ENCODE measurements at regions not wholly inside any gene's neighbourhood (a gene's known extent, or its start where the extent isn't known, plus 50 kb on each side); places are given as distances from the start of the nearest gene placed in this dataset.

GRCh38 chr1:56433056-56433577 is 146.2 kb downstream of the PLPP3 start:
- TF ChIP-seq EP300 (IDR thresholded peaks at IDR 0.05) (no peak), POLR2A (IDR thresholded peaks at IDR 0.05) (no peak)
- TF ChIP-seq, protein P1, sequence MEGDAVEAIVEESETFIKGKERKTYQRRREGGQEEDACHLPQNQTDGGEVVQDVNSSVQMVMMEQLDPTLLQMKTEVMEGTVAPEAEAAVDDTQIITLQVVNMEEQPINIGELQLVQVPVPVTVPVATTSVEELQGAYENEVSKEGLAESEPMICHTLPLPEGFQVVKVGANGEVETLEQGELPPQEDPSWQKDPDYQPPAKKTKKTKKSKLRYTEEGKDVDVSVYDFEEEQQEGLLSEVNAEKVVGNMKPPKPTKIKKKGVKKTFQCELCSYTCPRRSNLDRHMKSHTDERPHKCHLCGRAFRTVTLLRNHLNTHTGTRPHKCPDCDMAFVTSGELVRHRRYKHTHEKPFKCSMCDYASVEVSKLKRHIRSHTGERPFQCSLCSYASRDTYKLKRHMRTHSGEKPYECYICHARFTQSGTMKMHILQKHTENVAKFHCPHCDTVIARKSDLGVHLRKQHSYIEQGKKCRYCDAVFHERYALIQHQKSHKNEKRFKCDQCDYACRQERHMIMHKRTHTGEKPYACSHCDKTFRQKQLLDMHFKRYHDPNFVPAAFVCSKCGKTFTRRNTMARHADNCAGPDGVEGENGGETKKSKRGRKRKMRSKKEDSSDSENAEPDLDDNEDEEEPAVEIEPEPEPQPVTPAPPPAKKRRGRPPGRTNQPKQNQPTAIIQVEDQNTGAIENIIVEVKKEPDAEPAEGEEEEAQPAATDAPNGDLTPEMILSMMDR (IDR thresholded peaks at IDR 0.05) = no peak
- Histone ChIP-seq H3K4me1 (peaks cover 0 to 34% (median 6%) of the 10 kb centered on the region in 4 donors), H3K9me3 (no peaks in the 10 kb centered on the region), H3K27ac (peak overlapping the region in 1 of 4 donors; percentile 9), H3K36me3 (no peaks in the 10 kb centered on the region), H3K27me3 (no peaks in the 10 kb centered on the region), H3K4me3 (no peak overlapping the region)
- WGBS, 2 donors = 93 to 97% methylated on average over 4 of the region's 4 CpGs
- no peak for DNase-seq (ENCODE audit: low spot score in 2 of 2)

DNA sequence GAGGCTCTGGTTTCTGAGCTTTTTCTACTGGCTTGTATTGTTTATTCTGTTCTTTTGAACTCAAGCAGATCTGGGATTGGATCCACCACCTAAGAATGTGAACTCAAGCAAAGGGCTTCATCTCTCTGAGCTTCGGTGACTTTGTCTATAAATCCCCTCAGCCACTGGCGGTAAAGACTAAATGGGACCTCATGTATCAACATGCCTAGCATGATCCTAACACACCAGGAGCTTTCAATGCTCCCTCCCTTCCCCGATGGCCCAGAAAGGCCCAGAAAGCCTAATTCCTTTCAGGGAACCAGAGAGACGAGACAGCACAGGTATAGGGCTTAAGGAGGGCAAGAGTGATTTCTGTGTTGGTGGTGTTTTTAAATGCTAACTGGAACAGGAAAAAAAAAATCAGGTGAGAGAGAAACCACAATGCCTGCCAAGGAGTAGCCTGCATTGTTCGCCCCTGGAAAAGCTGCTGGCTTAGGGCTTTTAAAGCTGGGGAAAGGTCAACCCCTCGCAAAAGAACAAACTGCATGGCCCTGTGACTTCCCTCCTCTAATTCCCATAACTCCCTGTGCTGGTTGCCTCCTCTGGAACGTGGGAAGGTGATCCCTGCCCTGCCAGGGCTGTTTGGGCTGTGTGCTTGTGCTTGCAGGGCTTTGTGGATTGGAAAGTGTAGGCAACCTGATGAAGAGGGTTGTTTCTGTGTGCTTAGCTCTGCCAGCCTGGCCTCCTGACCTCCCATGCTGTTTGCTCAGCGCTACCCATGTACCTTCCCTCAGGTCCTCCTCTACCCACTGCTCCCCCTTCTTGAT is 147.0 kb downstream of the PLPP3 start:
- WGBS, 2 donors = 70 to 73% methylated on average over 8 of the region's 8 CpGs
- Histone ChIP-seq H3K4me1 (peaks cover 0 to 27% (median 4%) of the 10 kb centered on the region in 4 donors), H3K36me3 (no peaks in the 10 kb centered on the region), H3K27ac (peak overlapping the region in 1 of 4 donors; percentile 9), H3K9me3 (no peaks in the 10 kb centered on the region), H3K4me3 (no peak overlapping the region), H3K27me3 (no peaks in the 10 kb centered on the region)
- peak in 1 of 2 donors; percentile 10 for TF ChIP-seq EP300 (IDR thresholded peaks at IDR 0.05)
- TF ChIP-seq, protein P1 (IDR thresholded peaks at IDR 0.05) = no peak
- TF ChIP-seq POLR2A (IDR thresholded peaks at IDR 0.05) = no peak
- no peak for DNase-seq (ENCODE audit: low spot score in 2 of 2)

- 87% methylated on average over 4 of the region's 4 CpGs for WGBS, 2 donors
- peaks cover 0 to 10% (median 5%) of the 10 kb centered on the region in 4 donors for H3K4me1 ChIP-seq
- no peaks in the 10 kb centered on the region for H3K36me3 ChIP-seq
- no peak overlapping the region for H3K4me3 ChIP-seq
- no peak overlapping the region for H3K27ac ChIP-seq
- TF ChIP-seq, protein P1 (IDR thresholded peaks at IDR 0.05) = no peak
- TF ChIP-seq EP300 (IDR thresholded peaks at IDR 0.05) = no peak
- no peak for TF ChIP-seq POLR2A (IDR thresholded peaks at IDR 0.05)
- H3K27me3 ChIP-seq = no peaks in the 10 kb centered on the region
- DNase-seq (ENCODE audit: low spot score in 2 of 2) = no peak
- no peaks in the 10 kb centered on the region for H3K9me3 ChIP-seq
These were observed 149.1 kb downstream of the PLPP3 start for GRCh38 chr1:56430141-56430839.

DNA sequence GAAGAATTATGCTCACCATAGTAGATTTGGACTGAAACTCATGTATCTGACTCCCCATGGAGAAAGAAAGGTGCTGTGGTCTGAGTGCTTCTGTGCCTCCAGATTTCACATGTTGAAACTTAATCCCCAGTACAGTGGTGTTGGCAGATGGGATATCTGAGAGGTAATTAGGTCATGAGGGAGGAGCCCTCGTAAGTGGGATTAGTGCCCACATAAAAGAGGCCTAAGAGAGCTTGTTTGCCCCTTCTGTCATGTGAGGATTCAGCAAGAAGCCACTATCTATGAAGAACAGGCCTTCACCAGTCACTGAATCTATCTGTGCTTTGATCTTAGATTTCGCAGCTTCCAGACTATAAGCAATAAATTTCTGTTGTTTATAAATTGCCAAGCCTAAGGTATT is 150.1 kb downstream of the PLPP3 start:
- Histone ChIP-seq H3K27me3 (no peaks in the 10 kb centered on the region), H3K36me3 (no peaks in the 10 kb centered on the region), H3K4me1 (peaks cover 0 to 11% (median 5%) of the 10 kb centered on the region in 4 donors), H3K27ac (no peak overlapping the region), H3K4me3 (no peak overlapping the region), H3K9me3 (no peaks in the 10 kb centered on the region)
- TF ChIP-seq, protein P1 (IDR thresholded peaks at IDR 0.05) = no peak
- TF ChIP-seq EP300 (IDR thresholded peaks at IDR 0.05) = no peak
- no peak for TF ChIP-seq POLR2A (IDR thresholded peaks at IDR 0.05)
- no peak for DNase-seq (ENCODE audit: low spot score in 2 of 2)
- WGBS, 2 donors = 92 to 97% methylated on average over 2 of the region's 2 CpGs

Measured in tibial nerve (tissue), 4 donors.